ENCODE measurements at regions not wholly inside any gene's neighbourhood (a gene's known extent, or its start where the extent isn't known, plus 50 kb on each side); places are given as distances from the start of the nearest gene placed in this dataset.

- DNase-seq = no peak
- Histone ChIP-seq H3K27ac (peak overlapping the region in 1 of 2 donors; percentile 30), H3K27me3 (no peaks in the 10 kb centered on the region), H3K4me3 (peak overlapping the region; percentile 39 to 53), H3K4me1 (no peaks in the 10 kb centered on the region), H3K9me3 (no peaks in the 10 kb centered on the region), H3K36me3 (ENCODE audit: low read depth, missing control alignments) (no peaks in the 10 kb centered on the region)
- intact Hi-C loops (cut with DNase I; ENCODE audit: low total_unique reads) = no loop called here
- 31 to 56% methylated on average over 12 of the region's 12 CpGs for WGBS, 2 donors
- TF ChIP-seq CTCF (IDR thresholded peaks at IDR 0.05) = no peak
- no peak for TF ChIP-seq POLR2A (IDR thresholded peaks at IDR 0.05)
These were observed 308.9 kb upstream of the FOXQ1 start for GRCh38 chr6:1002989-1003388.

DNA sequence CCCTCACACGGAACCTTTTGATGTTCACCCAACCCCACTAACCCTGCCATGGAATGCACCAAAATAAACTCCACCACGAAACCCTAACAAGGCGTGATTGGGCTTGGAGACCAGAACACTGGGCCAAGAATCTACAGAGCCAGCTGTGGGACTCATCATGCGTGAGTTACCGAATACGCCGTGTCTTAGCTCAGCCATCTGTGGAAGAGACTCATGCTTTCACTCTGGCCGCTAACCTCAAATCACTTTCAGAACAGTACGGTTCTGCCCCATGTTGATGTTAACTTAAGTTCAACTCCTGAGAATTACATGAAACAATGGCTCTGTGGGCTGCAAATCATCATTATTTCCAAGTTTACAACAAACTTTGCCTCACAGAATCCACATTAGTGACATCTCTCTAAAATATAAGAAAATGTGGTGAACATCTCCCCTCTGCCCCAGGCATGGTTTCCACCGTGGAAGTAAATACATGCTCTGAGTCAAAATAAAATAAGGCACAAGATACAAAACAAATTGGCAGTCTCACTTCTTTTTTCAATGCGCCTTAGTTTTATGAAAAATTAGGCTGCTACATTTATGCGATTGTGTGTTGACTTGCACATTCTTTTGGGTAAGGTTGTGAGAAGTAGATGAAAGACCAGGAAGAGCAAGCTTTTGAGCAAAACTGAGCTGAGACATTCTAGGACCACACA is 308.9 kb upstream of the EXOC2 start:
- no peaks in the 10 kb centered on the region for H3K27me3 ChIP-seq
- intact Hi-C loops (cut with DNase I; ENCODE audit: low total_unique reads) = no loop called here
- H3K4me3 ChIP-seq = no peak overlapping the region
- no peak for TF ChIP-seq POLR2A (IDR thresholded peaks at IDR 0.05)
- TF ChIP-seq CTCF (IDR thresholded peaks at IDR 0.05) = no peak
- no peaks in the 10 kb centered on the region for H3K4me1 ChIP-seq
- no peaks in the 10 kb centered on the region for H3K9me3 ChIP-seq
- no peak for DNase-seq
- H3K27ac ChIP-seq = no peak overlapping the region
- H3K36me3 ChIP-seq (ENCODE audit: low read depth, missing control alignments) = no peaks in the 10 kb centered on the region
- WGBS, 2 donors = 77 to 81% methylated on average over 12 of the region's 12 CpGs

- intact Hi-C loops (cut with DNase I; ENCODE audit: low total_unique reads) = no loop called here
- 85 to 87% methylated on average over 9 of the region's 9 CpGs for WGBS, 2 donors
- Histone ChIP-seq H3K4me1 (no peaks in the 10 kb centered on the region), H3K27me3 (no peaks in the 10 kb centered on the region), H3K27ac (no peak overlapping the region), H3K36me3 (ENCODE audit: low read depth, missing control alignments) (no peaks in the 10 kb centered on the region), H3K4me3 (no peak overlapping the region), H3K9me3 (no peaks in the 10 kb centered on the region)
- TF ChIP-seq CTCF (IDR thresholded peaks at IDR 0.05) (no peak), POLR2A (IDR thresholded peaks at IDR 0.05) (no peak)
- DNase-seq = no peak
These were observed 306.6 kb upstream of the EXOC2 start for GRCh38 chr6:999552-999951.

- Histone ChIP-seq H3K27ac (no peak overlapping the region), H3K4me3 (no peak overlapping the region), H3K4me1 (no peaks in the 10 kb centered on the region), H3K36me3 (ENCODE audit: low read depth, missing control alignments) (no peaks in the 10 kb centered on the region), H3K27me3 (no peaks in the 10 kb centered on the region), H3K9me3 (no peaks in the 10 kb centered on the region)
- 84 to 92% methylated on average over 10 of the region's 10 CpGs for WGBS, 2 donors
- intact Hi-C loops (cut with DNase I; ENCODE audit: low total_unique reads) = no loop called here
- no peak for TF ChIP-seq POLR2A (IDR thresholded peaks at IDR 0.05)
- no peak for TF ChIP-seq CTCF (IDR thresholded peaks at IDR 0.05)
- no peak for DNase-seq
These were observed 305.6 kb upstream of the EXOC2 start for GRCh38 chr6:998551-998950.

- H3K4me3 ChIP-seq = no peak overlapping the region
- H3K27me3 ChIP-seq = no peaks in the 10 kb centered on the region
- H3K9me3 ChIP-seq = no peaks in the 10 kb centered on the region
- DNase-seq = no peak
- intact Hi-C loops (cut with DNase I; ENCODE audit: low total_unique reads) = no loop called here
- H3K36me3 ChIP-seq (ENCODE audit: low read depth, missing control alignments) = no peaks in the 10 kb centered on the region
- H3K4me1 ChIP-seq = no peaks in the 10 kb centered on the region
- H3K27ac ChIP-seq = no peak overlapping the region
- 54 to 61% methylated on average over 4 to 9 of the region's 9 CpGs for WGBS, 2 donors
- no peak for TF ChIP-seq POLR2A (IDR thresholded peaks at IDR 0.05)
- no peak for TF ChIP-seq CTCF (IDR thresholded peaks at IDR 0.05)
These were observed 303.4 kb upstream of the EXOC2 start for GRCh38 chr6:996271-996852.

All from testis (tissue), 2 donors.